Mesenchymal stem cell (in vitro differentiated cells and primary cell): ENCODE measurements at regions not wholly inside any gene's neighbourhood (a gene's known extent, or its start where the extent isn't known, plus 50 kb on each side); places are given as distances from the start of the nearest gene placed in this dataset.

Experiments used
- DNase-seq: peaks from one replicate; pipeline ENCODE4 v3.0.0-alpha.2; 2013
- H2AFZ ChIP-seq: one replicate; pipeline ENCODE4 v1.6.1; 2013; ENCODE audit warnings: low read depth, mild to moderate bottlenecking, control low read depth, inconsistent platforms, low read length, moderate library complexity
- H2AK5ac ChIP-seq: 2 replicates; pipeline ENCODE4 v1.6.1; 2013; ENCODE audit warnings: low read length, moderate library complexity, mild to moderate bottlenecking, inconsistent platforms; ENCODE audit not compliant: severe bottlenecking
- H2BK120ac ChIP-seq: one replicate; pipeline ENCODE4 v1.6.1; 2013; ENCODE audit warnings: low read depth, mild to moderate bottlenecking, inconsistent platforms, low read length, moderate library complexity
- H2BK12ac ChIP-seq, 2 experiments: one replicate each; pipeline ENCODE4 v1.6.1; 2013; ENCODE audit warnings: inconsistent platforms in 2 of 2, low read length in 2 of 2, mild to moderate bottlenecking in 2 of 2, moderate library complexity in 2 of 2, control low read depth in 1 of 2
- H2BK15ac ChIP-seq: one replicate; pipeline ENCODE4 v1.6.1; 2013; ENCODE audit warnings: mild to moderate bottlenecking, low read depth, inconsistent platforms; ENCODE audit not compliant: poor library complexity, severe bottlenecking
- H2BK5ac ChIP-seq: 2 replicates; pipeline ENCODE4 v1.6.1; 2013; ENCODE audit warnings: low read depth, mild to moderate bottlenecking, low read length, control low read depth, inconsistent platforms; ENCODE audit not compliant: poor library complexity, severe bottlenecking
- H3K14ac ChIP-seq, 2 experiments: one replicate each; pipeline ENCODE4 v1.6.1; 2013; ENCODE audit warnings: inconsistent platforms in 2 of 2, low read length in 2 of 2, control low read depth in 1 of 2, mild to moderate bottlenecking in 1 of 2, moderate library complexity in 1 of 2
- H3K18ac ChIP-seq, 2 experiments: one replicate each; pipeline ENCODE4 v1.6.1; 2013; ENCODE audit warnings: inconsistent platforms in 2 of 2, low read length in 2 of 2, control low read depth in 1 of 2, low read depth in 1 of 2, mild to moderate bottlenecking in 1 of 2
- H3K23ac ChIP-seq, 2 experiments: one replicate each; pipeline ENCODE4 v1.6.1; 2013; ENCODE audit warnings: inconsistent platforms in 2 of 2, low read length in 2 of 2, mild to moderate bottlenecking in 2 of 2, moderate library complexity in 2 of 2, control low read depth in 1 of 2
- H3K27ac ChIP-seq: 2 replicates; pipeline ENCODE4 v1.5.1; 2013; ENCODE audit warnings: mild to moderate bottlenecking, moderate library complexity, low read length, control low read depth, inconsistent platforms; ENCODE audit not compliant: poor library complexity, severe bottlenecking
- H3K27me3 ChIP-seq, 2 experiments: 2 replicates each; pipeline versions ENCODE4 v1.6.1 to v1.7.0; 2013; ENCODE audit warnings: low read length in 2 of 2, mild to moderate bottlenecking in 2 of 2, moderate library complexity in 2 of 2, control low read depth in 1 of 2, inconsistent platforms in 1 of 2; ENCODE audit not compliant: control insufficient read depth in 1 of 2, insufficient read depth in 1 of 2
- H3K36me3 ChIP-seq, 2 experiments: 2 replicates each; pipeline versions ENCODE4 v1.6.1 to v1.7.0; 2013; ENCODE audit warnings: low read length in 2 of 2, control low read depth in 1 of 2, inconsistent platforms in 1 of 2, low read depth in 1 of 2, mild to moderate bottlenecking in 1 of 2; ENCODE audit not compliant: insufficient read depth in 2 of 2, control insufficient read depth in 1 of 2
- H3K4ac ChIP-seq, 2 experiments: one replicate each; pipeline ENCODE4 v1.6.1; 2013; ENCODE audit warnings: inconsistent platforms in 2 of 2, low read length in 2 of 2, mild to moderate bottlenecking in 2 of 2, moderate library complexity in 2 of 2, control low read depth in 1 of 2, low read depth in 1 of 2
- H3K4me1 ChIP-seq: 2 replicates; pipeline ENCODE4 v1.6.1; 2013; ENCODE audit warnings: low read depth, low read length, control low read depth; ENCODE audit not compliant: control insufficient read depth, insufficient read depth
- H3K4me2 ChIP-seq: 2 replicates; pipeline ENCODE4 v1.6.1; 2013; ENCODE audit warnings: low read length, mild to moderate bottlenecking, inconsistent platforms; ENCODE audit not compliant: poor library complexity, severe bottlenecking
- H3K4me3 ChIP-seq, 2 experiments: 2 replicates each; pipeline versions ENCODE4 v1.5.1 to v1.7.0; 2013; ENCODE audit warnings: low read length in 2 of 2, mild to moderate bottlenecking in 2 of 2, control low read depth in 1 of 2, low read depth in 1 of 2; ENCODE audit not compliant: insufficient read depth in 1 of 2
- H3K79me1 ChIP-seq: replicated peaks from 2 replicates; pipeline ENCODE4 v1.6.1; 2013; ENCODE audit warnings: mild to moderate bottlenecking, control low read depth, low read length, inconsistent platforms; ENCODE audit not compliant: poor library complexity, severe bottlenecking
- H3K9ac ChIP-seq: 2 replicates; pipeline ENCODE4 v1.7.0; 2013; ENCODE audit warnings: mild to moderate bottlenecking, low read length, moderate library complexity
- H3K9me3 ChIP-seq: 2 replicates; pipeline ENCODE4 v1.7.0; 2013; ENCODE audit warnings: mild to moderate bottlenecking, low read length; ENCODE audit not compliant: control insufficient read depth
- H4K8ac ChIP-seq: one replicate; pipeline ENCODE4 v1.6.1; 2013; ENCODE audit warnings: inconsistent platforms, mild to moderate bottlenecking, low read length, moderate library complexity
- H4K91ac ChIP-seq: one replicate; pipeline ENCODE4 v1.6.1; 2013; ENCODE audit warnings: mild to moderate bottlenecking, low read length, inconsistent platforms
- WGBS: methylation state at CpG from one replicate; pipeline ENCODE4 v1.1.7; 2013; ENCODE audit warnings: mixed read lengths; 5-methylcytosine and 5-hydroxymethylcytosine counted together

DNA sequence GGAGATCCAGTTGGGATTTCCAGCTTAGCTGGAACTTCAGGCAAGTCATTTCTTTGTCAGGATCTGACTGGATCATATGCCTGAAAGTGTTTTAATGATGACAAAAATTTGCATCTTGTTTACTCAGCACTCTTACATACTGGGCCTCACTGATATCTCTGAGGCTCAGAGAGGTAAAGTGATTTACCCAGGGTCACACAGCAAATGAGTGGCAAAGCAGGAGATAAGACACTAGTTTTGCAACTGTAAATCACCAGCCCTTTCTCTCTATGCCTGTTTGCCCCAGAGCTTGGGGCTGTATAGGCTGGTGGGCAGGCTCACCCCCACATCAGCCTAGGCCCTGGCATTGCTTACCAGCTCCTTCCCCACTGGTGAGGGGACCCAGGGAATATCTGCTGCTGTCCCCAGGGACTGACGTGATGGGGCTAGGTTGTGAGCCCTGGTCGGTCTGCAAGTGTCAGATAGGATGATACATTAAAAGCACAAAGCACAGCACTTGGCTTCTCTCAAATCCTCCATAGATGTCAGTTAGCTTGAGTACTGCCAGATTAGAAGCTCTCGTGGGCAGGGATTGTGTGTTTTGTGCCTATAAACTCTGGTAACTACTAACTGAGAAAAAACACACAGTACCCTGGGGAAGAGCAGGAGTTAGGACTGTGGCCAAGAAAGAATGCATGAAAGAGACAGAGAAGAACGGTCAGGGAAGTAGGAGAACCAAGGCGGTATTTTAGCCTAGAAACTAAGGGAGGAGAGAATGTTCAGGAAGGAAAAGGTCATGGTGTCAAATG is 165.4 kb downstream of the COPRS start:
- 58% methylated on average over 4 of the region's 5 CpGs for WGBS
- Histone ChIP-seq H2BK12ac (peak overlapping the region; percentile 49 to 91), H3K4ac (peak overlapping the region; percentile 32 to 88), H3K4me3 (no peak overlapping the region), H2AK5ac (no peak overlapping the region), H3K18ac (peak overlapping the region; percentile 91 to 95), H2AFZ (no peak overlapping the region), H2BK5ac (no peak overlapping the region), H3K79me1 (no peaks in the 10 kb centered on the region), H3K9ac (peak overlapping the region; percentile 13), H3K36me3 (no peaks in the 10 kb centered on the region), H4K91ac (peak overlapping the region; percentile 89), H3K14ac (no peak overlapping the region), H3K27me3 (no peaks in the 10 kb centered on the region), H3K23ac (no peak overlapping the region), H2BK15ac (peak overlapping the region; percentile 13), H3K9me3 (no peaks in the 10 kb centered on the region), H4K8ac (peak overlapping the region; percentile 87), H3K27ac (no peak overlapping the region), H3K4me1 (peaks cover 16% of the 10 kb centered on the region), H3K4me2 (no peak overlapping the region), H2BK120ac (peak overlapping the region; percentile 75)
- DNase-seq = peak; percentile 33

DNA sequence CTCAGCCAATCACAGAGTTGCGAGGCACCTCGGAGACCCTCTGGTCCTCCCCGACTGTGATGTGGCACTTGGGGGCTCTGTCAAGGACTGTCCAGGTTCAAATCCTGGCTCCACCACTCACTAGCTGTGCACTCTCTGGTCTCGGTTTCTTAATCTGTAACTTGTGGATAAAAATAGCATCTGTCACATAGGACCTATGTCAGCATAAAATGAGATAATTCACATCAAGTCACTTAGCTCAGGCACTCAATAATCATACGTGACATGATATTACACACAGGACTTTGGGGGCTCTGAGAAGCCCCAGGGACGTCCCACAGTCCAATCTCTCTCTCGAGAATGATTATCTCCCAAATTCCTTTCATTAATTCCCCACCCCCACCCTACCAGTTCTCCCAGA is 166.4 kb downstream of the COPRS start:
- H2AK5ac ChIP-seq = no peak overlapping the region
- no peak overlapping the region for H3K14ac ChIP-seq
- no peak overlapping the region for H2AFZ ChIP-seq
- H2BK12ac ChIP-seq = no peak overlapping the region
- H3K4me2 ChIP-seq = no peak overlapping the region
- no peak overlapping the region for H3K23ac ChIP-seq
- WGBS = 90% methylated on average over 7 of the region's 7 CpGs
- H3K79me1 ChIP-seq = no peaks in the 10 kb centered on the region
- no peak for DNase-seq
- peak overlapping the region; percentile 62 for H4K8ac ChIP-seq
- peak overlapping the region; percentile 77 for H4K91ac ChIP-seq
- no peaks in the 10 kb centered on the region for H3K27me3 ChIP-seq
- no peak overlapping the region for H3K27ac ChIP-seq
- peak overlapping the region in 1 of 2 experiments; percentile 7 for H3K18ac ChIP-seq
- peak overlapping the region in 1 of 2 experiments; percentile 24 for H3K4ac ChIP-seq
- H3K4me3 ChIP-seq = no peak overlapping the region
- H2BK15ac ChIP-seq = no peak overlapping the region
- H3K36me3 ChIP-seq = no peaks in the 10 kb centered on the region
- no peak overlapping the region for H2BK120ac ChIP-seq
- H2BK5ac ChIP-seq = no peak overlapping the region
- H3K4me1 ChIP-seq = peaks cover 16% of the 10 kb centered on the region
- H3K9me3 ChIP-seq = no peaks in the 10 kb centered on the region
- peak overlapping the region; percentile 20 for H3K9ac ChIP-seq

DNA sequence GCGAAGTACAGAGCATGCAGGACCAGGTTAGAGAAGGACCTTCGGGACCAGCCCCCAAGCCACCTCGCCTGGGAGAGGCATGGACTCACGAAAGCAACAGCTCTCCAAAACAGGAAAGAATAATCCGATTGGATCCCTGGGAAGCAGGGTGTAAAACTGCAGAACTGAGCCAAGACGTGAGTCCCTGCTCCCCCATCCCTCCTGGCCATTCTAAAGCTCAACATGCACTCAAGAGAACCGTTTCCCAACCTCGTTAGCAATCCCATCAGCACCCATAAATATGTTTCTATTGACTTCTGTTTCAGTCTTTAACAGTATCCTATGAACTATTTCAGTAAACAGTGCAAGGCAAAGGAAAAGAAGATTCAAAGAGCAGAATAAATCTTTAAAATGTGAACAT is 167.0 kb downstream of the COPRS start:
- 81% methylated on average over 6 of the region's 8 CpGs for WGBS
- DNase-seq = no peak
- H2BK12ac ChIP-seq = peak overlapping the region; percentile 61 to 90
- no peaks in the 10 kb centered on the region for H3K9me3 ChIP-seq
- H4K8ac ChIP-seq = peak overlapping the region; percentile 45
- H2BK120ac ChIP-seq = no peak overlapping the region
- H2BK5ac ChIP-seq = no peak overlapping the region
- H3K4me1 ChIP-seq = peaks cover 16% of the 10 kb centered on the region
- no peak overlapping the region for H3K4ac ChIP-seq
- no peak overlapping the region for H2AK5ac ChIP-seq
- no peak overlapping the region for H3K27ac ChIP-seq
- no peak overlapping the region for H3K4me2 ChIP-seq
- no peaks in the 10 kb centered on the region for H3K36me3 ChIP-seq
- peak overlapping the region; percentile 1 to 7 for H3K18ac ChIP-seq
- peak overlapping the region; percentile 77 for H4K91ac ChIP-seq
- no peak overlapping the region for H2AFZ ChIP-seq
- no peaks in the 10 kb centered on the region for H3K27me3 ChIP-seq
- no peak overlapping the region for H3K23ac ChIP-seq
- H3K9ac ChIP-seq = peak overlapping the region; percentile 20
- H2BK15ac ChIP-seq = no peak overlapping the region
- no peak overlapping the region for H3K4me3 ChIP-seq
- no peak overlapping the region for H3K14ac ChIP-seq
- no peaks in the 10 kb centered on the region for H3K79me1 ChIP-seq

DNA sequence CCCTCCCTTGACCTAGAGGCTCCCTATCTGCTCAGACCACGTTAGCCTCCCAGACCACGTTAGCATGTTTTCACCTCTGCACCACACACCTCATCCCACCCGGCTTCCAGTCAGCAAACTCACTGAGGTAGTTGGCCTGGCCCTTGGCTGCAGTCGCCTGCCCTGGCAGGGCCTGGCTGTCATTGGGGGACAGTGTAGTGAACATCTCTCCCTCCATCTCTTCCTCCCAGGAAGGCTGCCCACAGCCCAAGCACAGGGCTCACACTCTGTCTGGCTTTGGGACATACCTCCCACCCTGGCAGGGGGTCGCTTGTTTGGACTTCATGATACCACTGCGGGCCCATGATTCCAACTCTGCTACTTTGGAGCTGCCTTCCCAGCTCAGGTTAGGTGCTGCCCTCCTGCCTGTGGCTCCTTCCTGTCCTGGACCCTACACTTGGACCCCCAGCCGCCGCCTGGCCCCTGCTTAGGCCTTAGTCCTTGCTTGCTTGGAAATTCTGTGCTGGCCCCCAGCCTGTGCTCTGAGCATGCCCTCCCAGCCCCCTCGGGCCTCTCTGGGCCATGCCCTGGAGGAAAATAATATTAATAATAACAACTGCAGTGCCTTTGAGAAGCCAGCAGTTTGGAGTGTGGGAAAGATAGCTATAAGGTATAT is 167.7 kb downstream of the COPRS start:
- DNase-seq = no peak
- H2BK120ac ChIP-seq = no peak overlapping the region
- no peaks in the 10 kb centered on the region for H3K27me3 ChIP-seq
- no peak overlapping the region for H2BK5ac ChIP-seq
- H3K18ac ChIP-seq = peak overlapping the region; percentile 74 to 88
- H3K23ac ChIP-seq = peak overlapping the region in 1 of 2 experiments; percentile 34
- H3K36me3 ChIP-seq = no peaks in the 10 kb centered on the region
- 97% methylated on average over 8 of the region's 9 CpGs for WGBS
- H4K91ac ChIP-seq = peak overlapping the region; percentile 45
- H3K4ac ChIP-seq = peak overlapping the region; percentile 10 to 85
- H3K14ac ChIP-seq = peak overlapping the region in 1 of 2 experiments; percentile 80
- H2AK5ac ChIP-seq = no peak overlapping the region
- H3K9ac ChIP-seq = no peak overlapping the region
- no peak overlapping the region for H3K4me3 ChIP-seq
- H2BK15ac ChIP-seq = peak overlapping the region; percentile 8
- no peak overlapping the region for H3K4me2 ChIP-seq
- H3K79me1 ChIP-seq = no peaks in the 10 kb centered on the region
- H3K9me3 ChIP-seq = no peaks in the 10 kb centered on the region
- H3K27ac ChIP-seq = no peak overlapping the region
- peaks cover 16% of the 10 kb centered on the region for H3K4me1 ChIP-seq
- no peak overlapping the region for H2AFZ ChIP-seq
- peak overlapping the region in 1 of 2 experiments; percentile 97 for H2BK12ac ChIP-seq
- no peak overlapping the region for H4K8ac ChIP-seq
